Ishikawa (cell line): ENCODE measurements at regions not wholly inside any gene's neighbourhood (a gene's known extent, or its start where the extent isn't known, plus 50 kb on each side); places are given as distances from the start of the nearest gene placed in this dataset.

Experiments used
- EP300 ChIP-seq: IDR thresholded peaks from 2 replicates; pipeline ENCODE4 v1.6.1; 2012; ENCODE audit warnings: borderline replicate concordance
- MAX ChIP-seq: IDR thresholded peaks from 2 replicates; pipeline ENCODE4 v1.6.1; 2012
- RAD21 ChIP-seq: IDR thresholded peaks from 2 replicates; pipeline ENCODE4 v1.6.1; 2012; ENCODE audit warnings: low read depth
- REST ChIP-seq: IDR thresholded peaks from 2 replicates; pipeline ENCODE4 v1.6.1; 2012; ENCODE audit warnings: low read depth, mild to moderate bottlenecking
- TAF1 ChIP-seq: IDR thresholded peaks from 2 replicates; pipeline ENCODE4 v1.6.1; 2012; ENCODE audit warnings: low read depth, mild to moderate bottlenecking
- TCF12 ChIP-seq: IDR thresholded peaks from 2 replicates; pipeline ENCODE4 v1.6.1; 2012; ENCODE audit warnings: low read depth
- TEAD4 ChIP-seq: IDR thresholded peaks from 2 replicates; pipeline ENCODE4 v1.6.1; 2012
- USF1 ChIP-seq: IDR thresholded peaks from 2 replicates; pipeline ENCODE4 v1.6.1; 2012

GRCh38 chr5:100017520-100018262 lies 517.5 kb upstream of the FAM174A start:
- TF ChIP-seq REST (no peak), TCF12 (no peak), MAX (no peak), USF1 (no peak), TEAD4 (no peak), TAF1 (no peak), RAD21 (no peak), EP300 (no peak)
